Suppressor macrophage treated with lipopolysaccharide for 1 hour (primary cell): ENCODE measurements at regions not wholly inside any gene's neighbourhood (a gene's known extent, or its start where the extent isn't known, plus 50 kb on each side); places are given as distances from the start of the nearest gene placed in this dataset.
A peak's percentile ranks its signal among the peaks of the same experiment; 100 is the strongest.

Experiments
- DNase-seq, 3 donors: peaks; one replicate each; pipeline ENCODE4 v3.0.0-alpha.2; 2020 to 2022

DNA sequence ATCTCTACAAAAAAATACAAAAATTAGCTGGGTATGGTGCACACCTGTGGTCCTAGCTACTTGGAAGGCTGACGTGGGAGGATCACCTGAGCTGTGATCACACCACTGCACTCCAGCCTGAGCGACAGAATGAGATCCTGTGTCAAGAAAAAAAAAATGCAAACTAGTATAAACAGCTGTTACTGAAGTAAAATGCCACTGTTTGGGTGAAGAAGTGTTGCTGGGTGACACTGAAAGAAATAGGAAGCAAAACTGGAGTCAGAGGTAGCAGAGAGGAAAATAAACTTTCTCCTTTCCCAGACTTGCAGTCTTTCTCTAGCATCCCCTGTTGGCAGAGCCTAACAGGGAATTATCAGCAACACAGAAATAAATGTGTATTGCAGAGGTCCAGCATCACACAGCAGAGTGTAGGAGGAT is 241.2 kb upstream of the PREP start:
- DNase-seq: peak in 1 of 3 donors; percentile 7

DNA sequence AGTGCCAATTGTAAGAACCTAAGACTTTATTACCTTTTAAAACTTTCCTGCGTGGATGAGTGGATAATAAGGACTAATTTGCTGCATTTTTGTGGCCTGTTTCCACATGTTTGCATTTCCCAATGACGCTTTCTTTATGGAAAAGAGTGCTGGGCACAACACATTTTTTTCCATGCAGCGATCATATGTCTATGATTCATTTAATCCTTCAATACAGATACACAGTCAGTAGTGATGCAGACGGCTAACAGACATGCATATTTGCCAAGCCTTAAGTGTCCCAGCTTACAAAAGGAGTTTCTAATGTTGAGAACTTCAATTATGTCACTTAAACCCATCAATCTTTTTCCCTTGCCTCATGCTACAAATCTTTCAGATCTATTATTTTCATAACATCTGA is 239.8 kb upstream of the PREP start:
- no peak for DNase-seq

DNA sequence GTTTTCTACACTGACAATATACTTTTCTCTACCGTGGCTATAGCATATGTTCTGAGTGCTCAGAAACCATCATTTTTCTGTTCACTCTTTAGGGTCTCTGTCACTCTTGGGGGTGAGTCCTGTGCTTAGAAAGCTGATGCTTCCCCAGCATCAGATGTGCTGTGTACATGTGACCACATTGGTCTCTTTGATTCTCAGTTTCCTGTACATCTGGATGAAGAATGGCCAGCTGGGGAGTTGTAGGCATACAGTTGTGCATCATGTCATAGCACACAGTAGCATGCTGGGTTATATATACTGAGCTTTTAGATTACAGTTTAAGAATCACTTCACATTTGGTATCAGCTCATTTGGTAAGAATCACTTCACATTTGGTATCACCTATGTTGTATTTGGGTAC is 238.6 kb upstream of the PREP start:
- DNase-seq: no peak

DNA sequence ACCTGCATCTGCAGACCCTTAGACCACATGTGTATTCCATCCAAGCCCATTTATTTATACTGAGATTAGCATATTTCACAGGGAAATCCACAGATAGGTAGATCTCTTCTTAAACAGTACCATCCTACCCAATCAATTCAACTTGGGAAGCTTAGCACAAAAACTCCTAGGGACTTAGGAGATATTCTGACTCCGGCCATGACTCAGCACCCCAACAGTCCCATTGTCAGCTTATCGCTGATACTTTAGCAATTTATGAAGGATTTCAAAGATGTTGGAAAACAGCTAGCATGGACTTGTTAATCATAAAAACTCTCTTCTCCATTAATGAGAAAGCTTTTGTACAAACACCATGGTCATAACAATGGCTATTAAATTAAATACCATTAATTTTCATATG is 236.2 kb upstream of the PREP start:
- DNase-seq: no peak

DNA sequence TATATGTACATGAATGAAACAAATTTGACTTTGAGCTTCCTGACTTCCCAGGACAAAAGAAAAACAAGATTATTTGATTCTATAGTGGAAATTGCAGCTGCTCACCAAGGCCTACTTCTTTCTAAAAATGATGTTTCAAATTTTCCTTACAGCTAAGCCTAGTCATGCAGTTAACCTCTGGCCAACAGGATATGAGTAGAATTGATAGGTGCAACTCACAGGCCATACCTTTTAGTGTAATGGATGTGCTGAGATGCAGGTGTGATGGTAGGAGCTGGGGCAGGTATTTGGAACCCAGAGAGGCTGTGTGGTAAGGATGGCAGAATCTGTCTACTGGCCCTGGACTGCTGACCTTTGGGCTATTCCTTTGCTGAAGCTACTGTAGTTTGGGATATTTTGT is 230.9 kb upstream of the PREP start:
- no peak for DNase-seq

DNA sequence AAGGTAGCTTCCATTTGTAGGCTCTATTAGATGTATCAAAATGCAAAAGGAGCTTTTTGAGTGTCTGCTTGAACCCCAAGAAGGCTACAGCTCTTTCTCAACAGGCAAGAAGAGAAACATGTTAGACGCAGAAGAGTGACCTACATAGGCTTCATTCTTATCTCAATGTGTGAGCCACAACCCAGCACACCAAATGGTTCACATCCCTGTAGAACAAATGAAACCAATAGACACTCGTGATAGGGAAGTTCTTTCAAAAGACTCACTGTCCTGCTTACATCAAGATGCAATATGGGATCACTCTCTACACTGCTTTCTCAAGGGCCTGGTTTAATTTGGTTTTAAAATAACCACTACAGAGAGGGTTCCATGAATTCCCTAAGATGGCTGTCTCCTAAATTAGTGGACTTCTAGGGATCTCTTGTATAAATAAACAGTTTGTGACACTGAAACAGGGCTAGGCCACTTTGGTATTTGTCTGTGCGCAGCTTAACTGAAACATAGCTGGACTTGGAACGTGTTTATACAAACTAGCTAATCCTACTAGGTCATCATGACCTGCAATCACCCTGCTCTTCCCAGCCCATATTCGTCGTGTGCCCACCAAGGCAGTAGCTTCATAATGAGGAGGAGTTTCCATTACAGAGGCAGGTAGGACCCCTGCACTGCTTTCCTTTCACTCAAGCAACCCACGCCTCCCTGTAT is 225.4 kb upstream of the PREP start:
- DNase-seq: no peak

DNA sequence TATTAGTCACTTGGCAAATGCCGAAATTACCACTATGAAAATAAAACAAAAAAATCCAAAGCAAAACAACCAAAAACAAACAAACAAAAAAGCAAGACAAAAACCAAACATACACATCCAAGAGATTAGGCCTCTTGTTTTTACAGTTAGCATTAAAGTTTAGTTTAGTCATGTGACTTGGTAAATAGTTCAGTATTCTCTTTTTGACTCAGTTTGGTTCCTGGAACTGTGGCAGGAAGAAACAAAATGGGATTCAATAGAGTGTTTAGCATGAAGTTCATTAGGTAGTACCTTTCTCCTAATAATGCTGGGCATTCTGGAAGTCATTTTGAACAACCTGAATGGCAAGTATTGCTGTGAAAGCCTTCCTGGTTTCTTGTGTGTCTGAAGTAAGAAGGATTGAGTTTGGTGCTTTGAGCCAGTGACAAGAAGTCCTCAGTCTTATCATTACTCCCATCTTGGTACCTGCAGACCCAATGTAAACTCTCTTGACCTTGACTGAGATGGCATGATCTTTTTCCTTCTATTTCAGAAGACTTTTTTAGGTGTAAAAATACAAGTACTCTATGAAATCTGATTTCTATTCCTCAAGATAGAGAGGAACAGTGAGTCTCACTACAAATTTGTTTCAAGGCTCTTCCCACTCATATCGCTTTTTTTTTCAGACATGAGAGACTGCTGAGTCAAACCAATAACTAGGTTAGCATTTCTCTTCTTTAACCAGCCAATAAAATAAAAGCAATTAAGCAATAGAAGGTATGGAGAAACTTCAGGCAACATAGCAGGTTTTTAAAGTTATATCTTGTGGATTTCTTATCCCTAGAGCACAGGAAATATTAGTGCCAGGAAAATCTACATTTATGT is 223.6 kb upstream of the PREP start:
- DNase-seq: no peak

DNA sequence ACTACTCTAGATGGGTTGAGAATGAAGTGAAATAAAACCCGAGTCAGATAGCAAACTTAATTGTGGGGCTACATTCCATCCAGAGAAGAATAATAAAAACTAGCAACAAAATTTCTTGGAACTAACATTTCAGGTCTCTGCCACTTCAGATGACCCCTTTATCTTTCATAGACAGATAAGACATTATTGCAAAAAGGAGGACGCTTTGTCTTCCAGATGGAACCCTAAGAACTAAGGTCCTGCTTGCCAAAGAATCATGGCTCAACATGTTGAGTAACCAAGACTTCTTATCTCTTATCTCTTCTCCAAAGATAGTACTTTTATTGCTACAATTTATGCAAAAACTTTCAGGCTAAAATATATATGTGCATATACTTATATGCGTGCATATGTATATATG is 221.1 kb upstream of the PREP start:
- DNase-seq: no peak

DNA sequence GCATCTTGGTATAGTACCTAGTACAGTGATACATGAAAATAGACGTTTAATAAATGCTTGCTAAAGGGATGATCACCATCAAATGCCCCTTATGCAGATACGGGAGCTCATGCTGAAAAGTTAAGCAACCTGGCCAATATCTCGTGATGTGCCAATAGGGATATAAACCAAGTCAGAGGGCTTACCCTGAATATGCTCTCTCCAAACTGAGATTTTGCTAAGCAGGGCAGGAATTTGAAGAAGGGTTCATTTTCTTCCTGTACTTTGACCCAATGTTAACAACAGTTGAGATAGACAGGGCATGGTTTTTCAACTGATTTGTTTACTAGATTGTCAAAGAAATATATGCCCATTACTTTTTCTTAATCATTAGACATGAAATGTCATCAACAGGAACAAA is 219.3 kb upstream of the PREP start:
- no peak for DNase-seq

DNA sequence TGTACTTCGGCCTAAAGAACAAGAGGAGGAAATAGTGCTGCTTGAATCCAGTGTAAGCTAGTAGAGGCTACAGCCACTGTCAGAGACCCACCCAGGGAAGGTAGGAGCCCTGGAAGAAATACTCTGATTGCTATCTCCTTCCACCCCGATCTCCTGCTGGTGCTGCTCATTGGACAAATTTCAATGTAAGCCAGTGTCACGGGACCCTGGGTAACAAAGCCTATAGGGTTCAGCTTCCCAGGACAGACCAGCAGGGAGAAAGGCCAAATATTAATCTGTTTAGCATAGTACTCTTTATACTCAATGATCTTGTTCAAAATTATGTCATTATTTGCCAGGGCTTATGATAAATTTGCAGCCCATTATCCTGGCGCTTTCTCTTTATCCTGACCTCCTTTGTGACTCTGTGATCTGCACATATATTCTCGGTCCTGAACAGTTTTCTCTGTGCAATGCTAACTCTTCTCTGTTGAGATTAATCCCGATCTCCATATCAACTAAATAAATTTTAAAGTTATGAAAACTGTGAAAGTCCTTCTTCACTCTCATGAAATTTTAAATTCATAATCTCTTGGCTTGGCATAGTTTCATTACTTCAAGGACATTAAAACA is 218.8 kb upstream of the PREP start:
- no peak for DNase-seq

DNA sequence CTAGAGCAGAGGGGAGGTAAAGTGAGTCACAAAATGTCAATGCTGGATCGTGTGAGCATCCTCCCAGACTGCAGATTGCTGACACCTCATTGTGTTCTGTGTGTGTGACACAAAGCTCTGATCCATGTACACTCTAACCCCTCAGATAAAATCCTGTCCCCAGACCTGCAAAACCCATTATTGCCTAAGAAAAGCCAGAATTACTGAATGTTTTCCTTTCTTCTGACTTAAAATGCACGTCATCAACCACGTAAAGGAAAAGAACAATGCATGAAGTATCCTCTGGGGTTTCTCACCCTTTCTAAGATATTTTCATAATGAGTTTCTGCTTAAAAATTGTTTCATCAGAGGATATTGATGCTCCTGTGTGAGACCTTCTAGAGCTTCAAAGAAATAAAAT is 218.0 kb upstream of the PREP start:
- DNase-seq: peak in 1 of 3 donors; percentile 58

DNA sequence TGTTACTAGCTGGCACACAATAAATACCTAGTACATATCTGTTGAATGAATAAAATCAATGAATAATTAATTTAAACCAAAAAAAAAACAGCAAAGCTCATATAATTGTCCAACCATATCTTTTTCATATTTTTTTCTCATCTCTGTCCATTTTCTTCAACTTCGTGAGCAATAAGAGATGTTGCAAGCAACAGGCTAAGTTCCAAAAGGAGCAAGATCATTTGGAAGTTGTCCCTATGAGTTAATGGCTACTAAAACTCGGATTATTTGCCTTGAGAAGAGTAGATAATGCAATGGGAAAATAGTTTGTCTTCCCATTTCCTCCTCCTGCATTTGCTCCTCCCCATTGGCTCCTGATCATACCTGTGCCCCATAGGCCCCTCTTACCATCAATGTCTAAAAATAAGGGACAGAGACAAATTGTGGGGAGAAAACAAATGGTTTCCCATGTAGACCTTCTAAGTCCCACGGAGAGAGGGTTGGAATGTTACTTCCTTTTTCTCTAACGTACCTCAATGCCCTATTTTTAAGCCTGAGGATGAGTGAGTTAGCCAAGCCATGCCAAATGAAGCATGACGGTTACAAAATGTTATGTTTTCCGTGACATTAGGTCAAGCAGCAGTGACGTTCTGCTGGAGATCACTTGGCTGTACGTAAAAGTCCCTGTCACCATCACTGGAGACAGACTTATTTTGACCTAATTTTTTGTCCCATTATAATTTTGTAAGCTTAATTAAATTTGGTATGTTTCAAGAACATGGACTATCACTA is 217.3 kb upstream of the PREP start:
- DNase-seq: no peak

DNA sequence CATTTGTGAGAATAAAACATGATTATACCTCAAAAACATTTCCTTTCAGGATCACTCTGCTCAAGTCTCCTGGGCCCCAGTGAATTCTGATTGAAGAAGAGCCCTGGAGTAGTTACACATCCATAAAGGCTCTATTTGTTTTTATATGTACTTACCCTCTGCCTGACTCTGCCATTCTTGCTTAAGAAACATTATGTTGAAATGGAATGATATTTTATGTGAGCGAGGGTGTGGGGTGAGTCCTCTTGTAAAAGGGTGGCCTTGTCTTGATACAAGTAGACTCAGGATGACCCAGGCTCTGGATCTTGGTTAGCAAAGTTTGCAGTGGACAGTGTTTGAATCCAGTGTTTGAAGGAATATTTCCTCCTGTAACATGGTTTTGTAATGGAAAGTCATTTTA is 215.4 kb upstream of the PREP start:
- no peak for DNase-seq

DNA sequence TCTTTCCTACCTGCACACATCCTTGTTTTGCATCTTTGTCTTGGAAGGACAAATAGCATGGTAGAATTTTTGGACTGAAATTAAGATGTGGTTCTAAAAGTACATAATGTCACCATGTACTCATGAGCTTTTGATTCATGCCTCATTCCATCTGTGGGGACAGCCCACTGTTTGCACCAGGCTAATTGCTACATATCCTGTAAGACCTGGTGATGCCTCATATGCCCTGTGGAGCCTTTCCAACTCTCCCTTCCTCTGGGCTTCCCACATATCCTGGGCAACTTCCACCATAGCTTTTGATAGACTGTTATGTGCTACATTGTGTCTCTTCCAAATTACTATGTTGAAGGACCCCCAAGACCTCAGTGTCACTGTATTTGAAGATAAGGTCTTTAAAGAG is 213.6 kb upstream of the PREP start:
- DNase-seq: peak; percentile 68 to 80 (median 72)

DNA sequence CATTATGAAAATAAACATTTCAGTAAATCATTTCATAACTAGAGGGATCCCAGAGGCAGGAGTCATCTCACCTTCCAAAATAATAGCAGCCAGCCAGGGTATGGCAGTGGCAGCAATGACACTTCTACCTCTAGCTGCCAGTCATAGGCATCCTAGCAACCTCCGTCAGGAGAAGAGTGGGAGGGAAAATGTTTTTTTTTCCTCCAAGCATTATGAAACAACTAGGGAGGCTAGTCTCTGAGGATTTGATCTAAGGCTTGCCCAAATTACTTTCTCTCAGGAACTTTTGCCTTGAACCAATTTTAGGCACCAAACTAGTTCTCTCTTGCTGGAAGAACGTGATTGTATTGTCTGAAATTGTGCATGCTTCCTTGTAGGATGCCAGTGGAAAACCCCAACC is 208.7 kb upstream of the PREP start:
- DNase-seq: peak; percentile 39 to 49 (median 47)

DNA sequence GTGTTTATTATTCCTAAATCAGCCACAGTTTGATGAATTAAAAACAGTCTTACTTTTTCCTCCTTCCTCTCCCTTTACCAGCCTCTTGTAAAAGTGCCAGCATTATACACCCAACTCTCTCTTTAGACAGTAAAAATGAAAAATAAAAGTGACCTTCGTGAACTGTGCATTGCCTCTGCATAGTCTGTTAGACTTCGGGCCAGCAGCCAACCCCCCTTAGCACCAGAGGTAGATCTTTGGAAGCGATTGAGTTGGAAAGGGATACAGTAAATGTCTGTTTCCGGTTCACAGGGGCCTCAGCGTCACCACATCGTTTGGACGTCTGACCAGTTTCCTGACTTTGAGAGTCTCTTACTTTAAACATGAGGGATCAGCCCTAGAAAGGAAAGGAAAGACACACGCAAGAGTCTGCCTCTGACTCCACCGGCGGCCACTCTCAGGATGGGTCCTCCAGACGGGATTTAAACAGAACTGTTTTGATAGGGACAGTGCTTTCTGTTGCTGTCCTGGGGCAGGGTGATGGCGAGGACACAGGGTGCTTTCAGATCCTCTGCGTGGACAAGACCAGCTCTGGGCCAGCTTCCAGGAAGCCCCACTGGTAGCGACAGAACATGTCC is 206.6 kb upstream of the PREP start:
- peak in 2 of 3 donors; percentile 24 to 62 for DNase-seq

DNA sequence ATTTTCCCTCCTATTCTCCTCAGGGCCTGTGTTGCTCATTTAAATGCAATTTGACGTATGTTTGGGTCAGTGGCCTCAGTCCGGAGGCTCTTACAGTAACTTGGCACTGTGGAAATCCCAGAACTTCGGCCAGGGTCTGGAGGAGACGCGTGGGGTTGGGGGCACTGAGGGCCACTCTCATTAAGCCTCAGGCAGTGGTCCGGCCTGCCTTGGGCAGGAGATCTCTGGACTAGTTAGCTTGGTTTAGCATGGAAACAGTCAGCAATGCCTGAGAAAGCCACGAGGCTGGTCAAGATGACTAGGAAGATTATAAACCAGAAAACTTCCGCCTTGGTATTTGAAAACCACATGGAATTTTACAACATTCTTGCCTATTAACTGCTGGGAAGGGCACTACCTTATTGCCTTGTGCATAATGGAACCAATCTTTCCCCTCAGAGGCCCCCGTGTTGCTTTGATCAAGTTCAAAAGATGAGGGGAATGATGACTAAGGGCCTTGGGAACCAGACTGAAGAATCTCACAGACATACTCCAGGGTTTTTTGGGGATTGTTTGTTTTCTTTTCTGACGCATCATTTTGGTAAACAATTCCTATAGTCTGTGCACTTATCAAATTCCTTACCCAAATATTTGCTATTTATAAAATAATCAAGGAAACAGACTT is 206.0 kb upstream of the PREP start:
- peak in 2 of 3 donors; percentile 32 to 67 for DNase-seq

DNA sequence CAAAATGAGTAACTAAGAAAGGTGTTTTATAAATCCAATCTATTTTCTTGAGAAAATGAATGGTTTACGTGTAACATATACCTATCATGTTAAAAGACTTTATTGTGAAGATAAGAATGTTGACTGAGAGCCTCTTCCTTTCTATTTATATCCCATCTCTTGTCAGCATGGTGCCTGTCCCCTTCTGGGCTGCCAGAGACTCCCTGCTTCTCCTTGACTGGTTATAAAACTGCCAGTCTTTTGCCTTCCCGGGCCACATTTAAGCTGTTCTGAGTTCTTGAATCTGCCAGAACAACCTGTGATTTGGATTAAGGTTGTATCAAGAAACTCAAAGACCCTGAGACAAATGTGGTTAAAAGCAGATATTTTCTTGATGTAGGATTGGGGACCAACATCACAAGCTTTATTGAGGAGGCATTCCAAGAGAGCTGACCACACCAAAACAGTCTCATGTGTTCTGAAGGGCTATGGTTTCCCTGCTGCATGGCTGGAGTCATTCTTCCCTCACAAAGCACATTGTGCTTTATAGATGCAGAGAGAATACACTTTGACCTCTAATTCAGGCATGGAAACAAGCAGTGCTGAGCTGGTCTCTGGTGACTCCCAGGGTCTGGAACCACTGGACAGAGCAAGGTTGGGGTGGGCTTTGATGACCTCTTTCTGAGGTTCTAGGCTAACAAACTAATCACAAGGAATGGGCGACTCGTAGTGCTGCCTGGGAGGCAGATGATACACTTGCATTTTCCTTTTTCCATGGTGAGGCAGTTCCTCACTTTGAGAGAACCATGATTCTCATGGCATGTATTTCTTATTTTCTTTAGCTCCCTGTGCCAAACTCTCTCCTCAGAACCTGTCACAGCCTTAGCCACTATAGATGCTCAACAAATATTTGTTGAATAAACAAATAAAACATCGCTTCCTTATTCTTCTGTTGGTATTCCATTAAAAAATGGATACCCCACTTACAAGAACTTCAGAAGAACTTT is 205.0 kb upstream of the PREP start:
- peak; percentile 32 to 52 (median 43) for DNase-seq

DNA sequence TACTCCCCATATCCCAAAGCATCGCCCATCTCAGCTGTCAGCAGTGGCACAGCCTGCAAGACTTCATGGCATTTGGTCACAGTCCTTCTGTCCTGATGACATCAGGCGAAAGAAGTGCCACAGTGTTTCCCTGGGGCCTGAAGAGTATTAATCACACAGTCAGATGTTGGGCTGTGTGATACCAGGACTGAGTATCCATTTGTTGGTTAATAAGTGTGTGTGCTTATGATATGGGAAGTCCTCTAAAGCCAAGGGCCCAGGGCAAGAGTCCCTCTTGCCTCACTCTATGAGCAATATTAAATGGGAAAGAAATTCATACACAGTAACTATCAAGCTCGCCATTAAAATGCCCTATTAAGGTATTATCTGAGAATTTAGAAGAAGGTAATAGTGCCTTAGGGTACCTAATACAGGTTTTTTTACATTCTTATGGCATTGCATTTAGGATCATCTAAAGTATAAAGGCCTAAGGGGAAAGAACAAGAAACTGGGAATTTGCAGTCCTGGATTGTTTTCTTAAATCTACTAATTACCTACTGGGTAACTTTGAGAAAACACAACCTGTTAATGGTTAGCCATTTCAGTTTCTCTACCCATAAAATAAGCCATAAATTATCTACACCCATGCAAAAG is 204.1 kb upstream of the PREP start:
- peak; percentile 68 to 81 (median 68) for DNase-seq

DNA sequence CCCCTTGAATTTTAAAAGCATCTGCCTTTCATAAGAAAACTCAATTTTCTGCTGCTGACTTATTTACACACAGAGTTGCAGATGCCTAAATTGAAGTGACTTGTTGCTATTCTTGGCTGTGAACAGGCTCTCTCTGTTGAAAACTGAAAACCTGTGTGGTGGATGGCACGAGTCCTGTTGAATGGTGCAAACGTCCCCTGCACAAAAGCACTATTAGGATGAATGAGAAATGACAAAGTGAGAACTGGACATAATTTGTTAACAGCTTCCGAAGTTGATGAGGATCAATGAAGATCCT is 201.7 kb upstream of the PREP start:
- DNase-seq: no peak
